Endothelial cell of umbilical vein (primary cell): ENCODE measurements at regions not wholly inside any gene's neighbourhood (a gene's known extent, or its start where the extent isn't known, plus 50 kb on each side); places are given as distances from the start of the nearest gene placed in this dataset.

ENCODE experiments used
- BruUV-seq: library from RNA; stranded (reverse); fragments of 400-500 nt; replicated peaks from 2 replicates; lab custom pipeline; 2021; lab: Mats Ljungman, UMichigan
- CTCF ChIA-PET: fragments of 300-600, 350-600 bp; sonication (Branson Sonifier 250); formaldehyde crosslinking; loops from one replicate; lab custom pipeline; 2021; ENCODE audit warnings: antibody characterized with exemption, inconsistent platforms; lab: Charles Lee
- POLR2A ChIA-PET: fragments of 300-600, 350-600 bp; sonication (Branson Sonifier 250); formaldehyde crosslinking; loops from one replicate; lab custom pipeline; 2021; ENCODE audit warnings: antibody characterized with exemption, inconsistent platforms; lab: Charles Lee
- DNase-seq: peaks from one replicate; pipeline ENCODE4 v3.0.0-alpha.2; 2011; ENCODE audit warnings: low read depth, low spot score
- FAIRE-seq: peaks from 2 replicates; lab custom pipeline; 2011; peaks lifted over from hg19 to GRCh38; lab: Jason Lieb, UNC
- H2AFZ ChIP-seq: 2 replicates; pipeline ENCODE4 v1.6.0; 2012; ENCODE audit warnings: low read depth, low read length, control low read depth, inconsistent platforms
- H3K27ac ChIP-seq: 2 replicates; pipeline ENCODE4 v1.5.1; 2011; ENCODE audit warnings: low read depth, mild to moderate bottlenecking, control low read depth, low read length, moderate library complexity; ENCODE audit not compliant: insufficient read depth
- H3K27me3 ChIP-seq, 2 experiments: 2 replicates each; pipeline versions ENCODE4 v1.6.0 to v1.6.1; 2011; ENCODE audit warnings: low read length in 2 of 2, mixed read lengths in 1 of 2; ENCODE audit not compliant: control insufficient read depth in 2 of 2, insufficient read depth in 2 of 2
- H3K36me3 ChIP-seq, 2 experiments: 2 replicates in 1 of 2; 3 replicates in 1 of 2; pipeline ENCODE4 v1.5.1; 2011; ENCODE audit warnings: low read length in 2 of 2, mild to moderate bottlenecking in 1 of 2, moderate library complexity in 1 of 2; ENCODE audit not compliant: control insufficient read depth in 2 of 2, insufficient read depth in 2 of 2; ENCODE audit errors: extremely low read depth in 1 of 2
- H3K4me1 ChIP-seq: 3 replicates; pipeline ENCODE4 v1.5.1; 2011; ENCODE audit warnings: mild to moderate bottlenecking, low read length; ENCODE audit not compliant: control insufficient read depth, insufficient read depth; ENCODE audit errors: extremely low read depth
- H3K4me2 ChIP-seq: 2 replicates; pipeline ENCODE4 v1.6.1; 2011; ENCODE audit warnings: low read length, control low read depth, mixed read lengths; ENCODE audit not compliant: insufficient read depth
- H3K4me3 ChIP-seq, 3 experiments: fragments of 200-600 bp in 1 of 3; sonication (generic), shearing (Covaris generic) in 1 of 3; replicated peaks in 1 of 3; 2 replicates each; pipeline ENCODE4 v1.5.1; 2011 to 2016; ENCODE audit warnings: control low read depth in 3 of 3, low read length in 3 of 3, mild to moderate bottlenecking in 2 of 3, inconsistent platforms in 1 of 3, low read depth in 1 of 3, moderate library complexity in 1 of 3; ENCODE audit not compliant: insufficient read depth in 1 of 3
- H3K79me2 ChIP-seq: 2 replicates; pipeline ENCODE4 v1.6.0; 2012; ENCODE audit warnings: low read length, inconsistent platforms; ENCODE audit not compliant: control insufficient read depth, insufficient read depth
- H3K9ac ChIP-seq: replicated peaks from 2 replicates; pipeline ENCODE3; 2011; ENCODE audit warnings: low read length, control low read depth; ENCODE audit not compliant: insufficient read depth; ENCODE audit errors: extremely low read depth
- H3K9me1 ChIP-seq: replicated peaks from 3 replicates; pipeline ENCODE4 v1.6.0; 2011; ENCODE audit warnings: mild to moderate bottlenecking, low read length; ENCODE audit not compliant: control insufficient read depth, insufficient read depth; ENCODE audit errors: extremely low read depth
- H3K9me3 ChIP-seq: replicated peaks from 2 replicates; pipeline ENCODE4 v1.5.1; 2012; ENCODE audit warnings: low read length, inconsistent platforms; ENCODE audit not compliant: control insufficient read depth, insufficient read depth
- H4K20me1 ChIP-seq: replicated peaks from 2 replicates; pipeline ENCODE3; 2011; ENCODE audit warnings: mild to moderate bottlenecking, low read length; ENCODE audit not compliant: control insufficient read depth, insufficient read depth; ENCODE audit errors: extremely low read depth
- CTCF ChIP-seq, 2 donors: IDR thresholded peaks; 1 replicate in 1 of 2; 2 replicates in 1 of 2; pipeline ENCODE4 v1.5.1; 2011; ENCODE audit warnings: low read length in 2 of 2, mild to moderate bottlenecking in 2 of 2, moderate library complexity in 2 of 2, control low read depth in 1 of 2, inconsistent platforms in 1 of 2, low read depth in 1 of 2; ENCODE audit not compliant: insufficient read depth in 1 of 2; ENCODE audit errors: extremely low read depth in 1 of 2
- EZH2 ChIP-seq: IDR thresholded peaks from 2 replicates; pipeline ENCODE4 v1.6.1; 2012; ENCODE audit warnings: borderline replicate concordance, low read depth, mild to moderate bottlenecking, moderate library complexity, low read length, inconsistent platforms; ENCODE audit not compliant: severe bottlenecking
- FOS ChIP-seq: IDR thresholded peaks from 2 replicates; pipeline ENCODE4 v1.6.1; 2011; ENCODE audit warnings: mild to moderate bottlenecking, low read length, moderate library complexity, borderline replicate concordance; ENCODE audit not compliant: insufficient read depth
- GATA2 ChIP-seq: IDR thresholded peaks from 2 replicates; pipeline ENCODE4 v1.7.0; 2011; ENCODE audit warnings: low read depth, mild to moderate bottlenecking, moderate library complexity, mixed read lengths, low read length; ENCODE audit not compliant: insufficient read length, insufficient read depth
- JUN ChIP-seq: IDR thresholded peaks from 2 replicates; pipeline ENCODE4 v1.6.1; 2011; ENCODE audit warnings: borderline replicate concordance, low read depth; ENCODE audit not compliant: insufficient read length, insufficient read depth
- MAX ChIP-seq: IDR thresholded peaks from 2 replicates; pipeline ENCODE4 v1.6.1; 2011; ENCODE audit not compliant: insufficient read depth, insufficient read length
- MYC ChIP-seq: IDR thresholded peaks from one replicate; pipeline ENCODE4 v1.6.1; 2011; ENCODE audit warnings: mild to moderate bottlenecking, low read depth, low read length
- POLR2A ChIP-seq: IDR thresholded peaks from 2 replicates; pipeline ENCODE4 v1.6.1; 2012; ENCODE audit warnings: low read depth, mild to moderate bottlenecking, control low read depth, low read length
- POLR2AphosphoS5 ChIP-seq: IDR thresholded peaks from 2 replicates; pipeline ENCODE4 v1.6.1; 2012; ENCODE audit warnings: low read depth, mild to moderate bottlenecking, control low read depth, low read length, moderate library complexity; ENCODE audit not compliant: insufficient read depth
- dilution Hi-C: fragments of 300-500 bp; cut with MboI; formaldehyde crosslinking; loops from one replicate; pipeline ENCODE4 v1.15.0; 2019; ENCODE audit warnings: low sequenced_read_pairs; ENCODE audit not compliant: extremely low pct_ligation_motif_present
- intact Hi-C: fragments of 100-400 bp; cut with micrococcal nuclease; formaldehyde crosslinking; loops from one replicate; pipeline ENCODE4 v1.10.0; 2022

- Histone ChIP-seq H3K36me3 (no peaks in the 10 kb centered on the region), H3K9me3 (peaks cover 11% of the 10 kb centered on the region), H3K4me3 (no peak overlapping the region), H3K4me1 (no peaks in the 10 kb centered on the region), H2AFZ (no peak overlapping the region), H3K27ac (no peak overlapping the region), H3K79me2 (no peaks in the 10 kb centered on the region), H3K9ac (no peak overlapping the region), H3K27me3 (no peaks in the 10 kb centered on the region), H3K9me1 (no peaks in the 10 kb centered on the region), H3K4me2 (no peak overlapping the region), H4K20me1 (no peaks in the 10 kb centered on the region)
- FAIRE-seq (no peak), DNase-seq (no peak)
- dilution Hi-C loops = no loop called here
- ChIA-PET CTCF (no interaction called here), POLR2A (no interaction called here)
- TF ChIP-seq POLR2A = no peak
- TF ChIP-seq MAX = no peak
- no peak for TF ChIP-seq POLR2AphosphoS5
- TF ChIP-seq JUN = no peak
- no peak for TF ChIP-seq MYC
- intact Hi-C loops = no loop called here
- BruUV-seq = no TSS peak
These were observed 300.2 kb downstream of the GABRB3 start for GRCh38 chr15:26472661-26473060.

- intact Hi-C loops (no loop called here), dilution Hi-C loops (no loop called here)
- H3K27me3 ChIP-seq = no peaks in the 10 kb centered on the region
- CTCF ChIA-PET = no interaction called here
- TF ChIP-seq GATA2 (no peak), EZH2 (no peak), FOS (no peak), POLR2AphosphoS5 (no peak), JUN (no peak), MYC (no peak), MAX (no peak), POLR2A (no peak), CTCF (IDR thresholded peaks at IDR 0.05; ENCODE audit: extremely low read depth in 1 of 2, insufficient read depth in 1 of 2, low read depth in 1 of 2, low read length in 2 of 2) (no peak)
- no peaks in the 10 kb centered on the region for H4K20me1 ChIP-seq
- no peak overlapping the region for H3K4me3 ChIP-seq
- H3K27ac ChIP-seq = no peak overlapping the region
- no peak for FAIRE-seq
- DNase-seq = no peak
- H3K9me3 ChIP-seq = peaks cover 8% of the 10 kb centered on the region
- no peaks in the 10 kb centered on the region for H3K36me3 ChIP-seq
- no peak overlapping the region for H3K9ac ChIP-seq
- no TSS peak for BruUV-seq
- H3K4me2 ChIP-seq = no peak overlapping the region
- no peaks in the 10 kb centered on the region for H3K79me2 ChIP-seq
- H3K9me1 ChIP-seq = no peaks in the 10 kb centered on the region
- no peaks in the 10 kb centered on the region for H3K4me1 ChIP-seq
- H2AFZ ChIP-seq = no peak overlapping the region
- POLR2A ChIA-PET = no interaction called here
These were observed 310.8 kb downstream of the GABRB3 start for GRCh38 chr15:26461847-26462608.
